ENCODE measurements at regions not wholly inside any gene's neighbourhood (a gene's known extent, or its start where the extent isn't known, plus 50 kb on each side); places are given as distances from the start of the nearest gene placed in this dataset.

GRCh38 chr3:118401887-118402286 lies 632.8 kb downstream of the IGSF11 start:
- TF ChIP-seq CTCF (conservative IDR thresholded peaks at IDR 0.05; ENCODE audit: control insufficient read depth, insufficient read depth, low read depth, low read length) = no peak
- DNase-seq (ENCODE audit: low read depth) = no peak
- H3K4me3 ChIP-seq (ENCODE audit: control insufficient read depth, low read depth, low read length) = no peak overlapping the region

- DNase-seq (ENCODE audit: low read depth) = no peak
- no peak for TF ChIP-seq CTCF (conservative IDR thresholded peaks at IDR 0.05; ENCODE audit: control insufficient read depth, insufficient read depth, low read depth, low read length)
- H3K4me3 ChIP-seq (ENCODE audit: control insufficient read depth, low read depth, low read length) = no peak overlapping the region
Observed at GRCh38 chr3:118402971-118403370, 631.7 kb downstream of the IGSF11 start.

GRCh38 chr3:118406562-118406961 lies 628.1 kb downstream of the IGSF11 start:
- H3K4me3 ChIP-seq (ENCODE audit: control insufficient read depth, low read depth, low read length) = no peak overlapping the region
- no peak for TF ChIP-seq CTCF (conservative IDR thresholded peaks at IDR 0.05; ENCODE audit: control insufficient read depth, insufficient read depth, low read depth, low read length)
- DNase-seq (ENCODE audit: low read depth) = no peak

GRCh38 chr3:118408431-118408830 lies 626.2 kb downstream of the IGSF11 start:
- no peak for TF ChIP-seq CTCF (conservative IDR thresholded peaks at IDR 0.05; ENCODE audit: control insufficient read depth, insufficient read depth, low read depth, low read length)
- DNase-seq (ENCODE audit: low read depth) = no peak
- no peak overlapping the region for H3K4me3 ChIP-seq (ENCODE audit: control insufficient read depth, low read depth, low read length)

GRCh38 chr3:118412503-118412902 lies 622.1 kb downstream of the IGSF11 start:
- DNase-seq (ENCODE audit: low read depth) = no peak
- H3K4me3 ChIP-seq (ENCODE audit: control insufficient read depth, low read depth, low read length) = no peak overlapping the region
- no peak for TF ChIP-seq CTCF (conservative IDR thresholded peaks at IDR 0.05; ENCODE audit: control insufficient read depth, insufficient read depth, low read depth, low read length)

GRCh38 chr3:118425272-118425837 lies 609.3 kb downstream of the IGSF11 start:
- TF ChIP-seq CTCF (conservative IDR thresholded peaks at IDR 0.05; ENCODE audit: control insufficient read depth, insufficient read depth, low read depth, low read length) = no peak
- H3K4me3 ChIP-seq (ENCODE audit: control insufficient read depth, low read depth, low read length) = no peak overlapping the region
- DNase-seq (ENCODE audit: low read depth) = no peak

GRCh38 chr3:118433825-118434224 lies 600.8 kb downstream of the IGSF11 start:
- no peak overlapping the region for H3K4me3 ChIP-seq (ENCODE audit: control insufficient read depth, low read depth, low read length)
- no peak for DNase-seq (ENCODE audit: low read depth)
- TF ChIP-seq CTCF (conservative IDR thresholded peaks at IDR 0.05; ENCODE audit: control insufficient read depth, insufficient read depth, low read depth, low read length) = no peak

Data from fibroblast of mammary gland (primary cell).